ENCODE measurements at regions not wholly inside any gene's neighbourhood (a gene's known extent, or its start where the extent isn't known, plus 50 kb on each side); places are given as distances from the start of the nearest gene placed in this dataset.
"Not testable (repeated sequence)": the region's sequence is repeated elsewhere in the genome, so short reads cannot be mapped to it uniquely, and the experiment has no call there.

DNA sequence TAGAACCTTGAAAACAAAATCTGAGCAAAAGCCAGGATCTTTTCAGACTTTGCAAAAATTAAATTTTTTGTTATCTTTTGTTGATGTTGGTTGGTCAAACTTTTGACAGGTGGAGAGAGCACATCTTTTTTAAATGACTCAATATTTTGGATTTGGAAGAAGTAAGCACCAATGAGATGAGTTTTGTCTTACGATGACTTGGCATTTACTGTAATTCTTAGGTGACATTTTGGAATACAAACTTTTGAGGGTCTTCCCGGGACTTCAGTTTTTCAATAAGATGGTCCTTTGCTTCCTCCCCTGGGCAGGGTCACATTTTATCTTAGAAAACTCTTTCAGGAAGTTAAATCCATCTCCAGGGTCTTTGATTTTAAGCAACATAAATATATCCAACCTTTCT, 423.9 kb downstream of the HS3ST3B1 start:
- no peak overlapping the region for H3K9ac ChIP-seq (ENCODE audit: low read length)
- no peak overlapping the region for H3K4me2 ChIP-seq (ENCODE audit: low read length)
- no peaks in the 10 kb centered on the region for H4K20me1 ChIP-seq (ENCODE audit: insufficient read depth)
- no peak overlapping the region for H3K4me3 ChIP-seq (ENCODE audit: low read length)
- no peaks in the 10 kb centered on the region for H3F3A ChIP-seq (ENCODE audit: insufficient read depth, low read length, poor library complexity, severe bottlenecking)
- H3K79me2 ChIP-seq (replicated peaks; ENCODE audit: insufficient read depth, low read length), result no peaks in the 10 kb centered on the region
- no peaks in the 10 kb centered on the region for H3K9me2 ChIP-seq (ENCODE audit: insufficient read depth, low read length)
- no peak overlapping the region for H2AFZ ChIP-seq (ENCODE audit: low read depth, low read length)
- H3K9me3 ChIP-seq (ENCODE audit: low read length), result no peaks in the 10 kb centered on the region
- H3K36me3 ChIP-seq (ENCODE audit: insufficient read depth, low read length), result no peaks in the 10 kb centered on the region
- TF ChIP-seq EP300 (conservative IDR thresholded peaks at IDR 0.05; ENCODE audit: poor library complexity, severe bottlenecking) (no peak), RAD21 (conservative IDR thresholded peaks at IDR 0.05) (no peak), MXI1 (conservative IDR thresholded peaks at IDR 0.05; ENCODE audit: poor library complexity, severe bottlenecking) (no peak), REST (IDR thresholded peaks at IDR 0.05; ENCODE audit: borderline replicate concordance) (no peak), TAF1 (IDR thresholded peaks at IDR 0.05; ENCODE audit: low read depth) (no peak), SMC3 (conservative IDR thresholded peaks at IDR 0.05; ENCODE audit: poor library complexity) (no peak), CTCF (IDR thresholded peaks at IDR 0.05; ENCODE audit: poor library complexity, severe bottlenecking) (no peak), POLR2AphosphoS5 (IDR thresholded peaks at IDR 0.05) (no peak), EZH2 (IDR thresholded peaks at IDR 0.05; ENCODE audit: borderline replicate concordance, insufficient read depth, low read length, poor library complexity, severe bottlenecking) (no peak)
- no peak overlapping the region for H3K27ac ChIP-seq (ENCODE audit: low read length)
- H3K27me3 ChIP-seq (ENCODE audit: insufficient read depth, low read depth, low read length), result no peaks in the 10 kb centered on the region

DNA sequence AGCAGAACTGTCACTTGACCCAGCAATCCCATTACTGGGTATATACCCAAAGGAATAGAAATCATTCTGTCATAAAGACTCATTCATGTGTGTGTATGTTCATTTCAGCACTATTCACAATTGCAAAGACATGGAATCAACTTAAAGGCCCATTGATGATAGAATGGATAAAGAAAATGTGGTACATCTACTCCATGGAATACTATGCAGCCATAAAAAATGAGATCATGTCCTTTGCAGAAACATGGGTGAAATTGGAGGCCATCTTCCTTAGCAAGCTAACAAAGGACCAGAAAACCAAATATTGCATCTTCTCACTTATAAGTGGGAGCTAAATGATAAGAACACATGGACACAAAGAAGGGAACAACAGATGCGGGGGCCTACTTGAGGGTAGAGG, 422.5 kb downstream of the HS3ST3B1 start:
- not testable (repeated sequence) for H3K4me3 ChIP-seq (ENCODE audit: low read length)

DNA sequence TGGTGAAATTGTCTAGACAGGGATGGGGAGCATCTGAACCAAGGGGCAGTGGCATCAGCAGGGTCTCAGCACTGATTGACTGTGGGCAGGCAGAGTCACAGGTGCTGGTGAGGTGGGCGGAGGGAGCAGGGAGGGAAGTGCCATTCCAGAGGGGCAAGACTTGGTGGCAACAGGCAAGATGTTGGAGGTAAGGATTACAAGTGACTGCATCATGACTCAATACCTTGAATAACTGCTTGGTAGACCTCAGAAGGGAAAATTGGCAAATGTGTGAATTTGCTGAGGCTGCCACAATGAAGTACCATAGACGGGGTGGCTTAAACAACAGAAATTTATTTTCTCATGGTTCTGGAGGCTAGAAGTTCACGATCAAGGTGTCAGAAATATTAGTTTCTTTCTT, 419.1 kb downstream of the HS3ST3B1 start:
- TF ChIP-seq CTCF (IDR thresholded peaks at IDR 0.05; ENCODE audit: poor library complexity, severe bottlenecking) (no peak), MXI1 (conservative IDR thresholded peaks at IDR 0.05; ENCODE audit: poor library complexity, severe bottlenecking) (no peak), POLR2AphosphoS5 (IDR thresholded peaks at IDR 0.05) (no peak)

More for the DNA sequence above, 422.5 kb downstream of the HS3ST3B1 start:
- not testable (repeated sequence) for H3K79me2 ChIP-seq (replicated peaks; ENCODE audit: insufficient read depth, low read length); H3F3A ChIP-seq (ENCODE audit: insufficient read depth, low read length, poor library complexity, severe bottlenecking); H4K20me1 ChIP-seq (ENCODE audit: insufficient read depth); H3K9me2 ChIP-seq (ENCODE audit: insufficient read depth, low read length); H2AFZ ChIP-seq (ENCODE audit: low read depth, low read length); H3K27me3 ChIP-seq (ENCODE audit: insufficient read depth, low read depth, low read length); H3K36me3 ChIP-seq (ENCODE audit: insufficient read depth, low read length); H3K9me3 ChIP-seq (ENCODE audit: low read length); H3K27ac ChIP-seq (ENCODE audit: low read length); H3K4me2 ChIP-seq (ENCODE audit: low read length); H3K9ac ChIP-seq (ENCODE audit: low read length)

More for the DNA sequence above, 419.1 kb downstream of the HS3ST3B1 start:
- H3K27ac ChIP-seq (ENCODE audit: low read length), result no peak overlapping the region
- no peaks in the 10 kb centered on the region for H3F3A ChIP-seq (ENCODE audit: insufficient read depth, low read length, poor library complexity, severe bottlenecking)
- H3K27me3 ChIP-seq (ENCODE audit: insufficient read depth, low read depth, low read length), result no peaks in the 10 kb centered on the region
- no peak overlapping the region for H3K9ac ChIP-seq (ENCODE audit: low read length)
- no peaks in the 10 kb centered on the region for H3K9me2 ChIP-seq (ENCODE audit: insufficient read depth, low read length)
- no peaks in the 10 kb centered on the region for H4K20me1 ChIP-seq (ENCODE audit: insufficient read depth)
- H3K79me2 ChIP-seq (replicated peaks; ENCODE audit: insufficient read depth, low read length), result no peaks in the 10 kb centered on the region
- no peak overlapping the region for H2AFZ ChIP-seq (ENCODE audit: low read depth, low read length)
- H3K4me3 ChIP-seq (ENCODE audit: low read length), result no peak overlapping the region
- H3K9me3 ChIP-seq (ENCODE audit: low read length), result no peaks in the 10 kb centered on the region
- H3K36me3 ChIP-seq (ENCODE audit: insufficient read depth, low read length), result no peaks in the 10 kb centered on the region
- H3K4me2 ChIP-seq (ENCODE audit: low read length), result no peak overlapping the region

Measured in neural cell (in vitro differentiated cells).